H1 (cell line): ENCODE measurements at regions not wholly inside any gene's neighbourhood (a gene's known extent, or its start where the extent isn't known, plus 50 kb on each side); places are given as distances from the start of the nearest gene placed in this dataset.

Experiments used
- CTCF ChIA-PET: fragments of 300-600 bp; sonication (Branson Sonifier 250); formaldehyde crosslinking; loops from one replicate; lab custom pipeline; 2021; ENCODE audit not compliant: partially characterized antibody; lab: Charles Lee
- POLR2A ChIA-PET: fragments of 300-600 bp; sonication (Branson Sonifier 250); formaldehyde crosslinking; loops from one replicate; lab custom pipeline; 2021; ENCODE audit warnings: inconsistent platforms; ENCODE audit not compliant: partially characterized antibody; lab: Charles Lee
- DNase-seq, 2 experiments: peaks; one replicate each; pipeline versions ENCODE4 v3.0.0 to v3.0.0-alpha.2; 2010 to 2022; ENCODE audit warnings: low spot score in 2 of 2, low read depth in 1 of 2, mixed read lengths in 1 of 2
- FAIRE-seq: peaks from 2 replicates; lab custom pipeline; 2011; peaks lifted over from hg19 to GRCh38; lab: Jason Lieb, UNC
- H2AFZ ChIP-seq: 2 replicates; pipeline ENCODE4 v1.8.1; 2012; ENCODE audit warnings: low read length, inconsistent platforms
- H2AK5ac ChIP-seq: 2 replicates; pipeline ENCODE4 v1.6.1; 2013; ENCODE audit warnings: low read depth, low read length
- H2BK120ac ChIP-seq: replicated peaks from 2 replicates; pipeline ENCODE3; 2013; ENCODE audit warnings: low read depth, low read length, inconsistent platforms
- H2BK12ac ChIP-seq: 2 replicates; pipeline ENCODE4 v1.6.1; 2013; ENCODE audit warnings: low read depth, low read length
- H2BK15ac ChIP-seq: 2 replicates; pipeline ENCODE4 v1.6.1; 2013; ENCODE audit warnings: low read length
- H2BK20ac ChIP-seq: 2 replicates; pipeline ENCODE4 v1.6.1; 2013; ENCODE audit warnings: low read length
- H2BK5ac ChIP-seq: 2 replicates; pipeline ENCODE4 v1.6.1; 2013; ENCODE audit warnings: low read depth, low read length
- H3K14ac ChIP-seq: 2 replicates; pipeline ENCODE4 v1.6.1; 2013; ENCODE audit warnings: inconsistent platforms; ENCODE audit not compliant: insufficient read length
- H3K18ac ChIP-seq: 2 replicates; pipeline ENCODE4 v1.6.1; 2013; ENCODE audit warnings: low read length; ENCODE audit errors: extremely low read depth
- H3K23ac ChIP-seq: 2 replicates; pipeline ENCODE4 v1.6.1; 2013; ENCODE audit warnings: inconsistent platforms; ENCODE audit not compliant: insufficient read length
- H3K23me2 ChIP-seq: 2 replicates; pipeline ENCODE4 v1.6.1; 2013; ENCODE audit warnings: low read depth, low read length
- H3K27ac ChIP-seq: 2 replicates; pipeline ENCODE4 v1.6.1; 2011; ENCODE audit warnings: low read depth, low read length, inconsistent platforms
- H3K27me3 ChIP-seq, 4 experiments: replicated peaks in 1 of 4; 1 replicate in 1 of 4; 2 replicates in 3 of 4; pipeline versions ENCODE4 v1.6.1 to v1.8.1; 2011 to 2013; ENCODE audit warnings: low read length in 3 of 4, mild to moderate bottlenecking in 3 of 4, inconsistent platforms in 2 of 4, mixed read lengths in 2 of 4, moderate library complexity in 1 of 4; ENCODE audit not compliant: control insufficient read depth in 3 of 4, insufficient read depth in 3 of 4; ENCODE audit errors: extremely low read depth in 1 of 4
- H3K36me3 ChIP-seq, 4 experiments: 2 replicates each; pipeline versions ENCODE4 v1.6.1 to v1.8.1; 2011 to 2013; ENCODE audit warnings: mild to moderate bottlenecking in 4 of 4, low read length in 3 of 4, moderate library complexity in 2 of 4, control low read depth in 1 of 4, inconsistent platforms in 1 of 4; ENCODE audit not compliant: insufficient read depth in 4 of 4, control insufficient read depth in 2 of 4
- H3K4ac ChIP-seq: replicated peaks from 2 replicates; pipeline ENCODE3; 2013; ENCODE audit warnings: low read length, low read depth, mixed read lengths, inconsistent platforms; ENCODE audit not compliant: insufficient read length
- H3K4me1 ChIP-seq, 4 experiments: replicated peaks in 1 of 4; 1 replicate in 1 of 4; 2 replicates in 3 of 4; pipeline versions ENCODE4 v1.6.1 to v1.8.1; 2011 to 2013; ENCODE audit warnings: low read length in 3 of 4, inconsistent platforms in 2 of 4, mixed read lengths in 1 of 4; ENCODE audit not compliant: insufficient read depth in 4 of 4, control insufficient read depth in 3 of 4
- H3K4me2 ChIP-seq, 2 experiments: 2 replicates each; pipeline versions ENCODE4 v1.6.1 to v1.8.1; 2011 to 2013; ENCODE audit warnings: low read depth in 2 of 2, low read length in 2 of 2, control low read depth in 1 of 2, inconsistent platforms in 1 of 2, mild to moderate bottlenecking in 1 of 2; ENCODE audit not compliant: insufficient read depth in 1 of 2
- H3K4me3 ChIP-seq, 4 experiments: fragments of 200-600, 300-600 bp in 1 of 4; sonication (generic), shearing (Covaris generic), sonication (Bioruptor Twin) in 1 of 4; 2 replicates each; pipeline versions ENCODE4 v1.5.1 to v1.8.1; 2011 to 2016; ENCODE audit warnings: low read length in 4 of 4, low read depth in 3 of 4, control low read depth in 2 of 4, inconsistent platforms in 2 of 4, mild to moderate bottlenecking in 2 of 4, mixed read lengths in 1 of 4, moderate library complexity in 1 of 4; ENCODE audit not compliant: insufficient read depth in 2 of 4; ENCODE audit errors: extremely low read depth in 1 of 4
- H3K56ac ChIP-seq: replicated peaks from 2 replicates; pipeline ENCODE3; 2013; ENCODE audit warnings: low read depth, mild to moderate bottlenecking, mixed read lengths, low read length, inconsistent platforms; ENCODE audit not compliant: insufficient read length
- H3K79me1 ChIP-seq: 2 replicates; pipeline ENCODE4 v1.6.1; 2013; ENCODE audit warnings: low read depth, low read length, control low read depth
- H3K79me2 ChIP-seq, 2 experiments: 2 replicates each; pipeline versions ENCODE4 v1.6.1 to v1.8.1; 2012 to 2013; ENCODE audit warnings: low read length in 2 of 2, mild to moderate bottlenecking in 2 of 2, inconsistent platforms in 1 of 2; ENCODE audit not compliant: insufficient read depth in 2 of 2, control insufficient read depth in 1 of 2
- H3K9ac ChIP-seq, 4 experiments: replicated peaks in 1 of 4; 1 replicate in 1 of 4; 2 replicates in 3 of 4; pipeline versions ENCODE4 v1.6.1 to v1.8.1; 2011 to 2013; ENCODE audit warnings: low read depth in 3 of 4, low read length in 3 of 4, control low read depth in 2 of 4, mild to moderate bottlenecking in 2 of 4, moderate library complexity in 2 of 4, inconsistent platforms in 1 of 4; ENCODE audit errors: extremely low read depth in 1 of 4
- H3K9me3 ChIP-seq, 2 experiments: 2 replicates each; pipeline versions ENCODE4 v1.6.1 to v1.8.1; 2012 to 2013; ENCODE audit warnings: mild to moderate bottlenecking in 2 of 2, moderate library complexity in 2 of 2, control low read depth in 1 of 2, inconsistent platforms in 1 of 2, low read depth in 1 of 2, low read length in 1 of 2, mixed read lengths in 1 of 2; ENCODE audit not compliant: insufficient read depth in 2 of 2
- H4K20me1 ChIP-seq, 2 experiments: replicated peaks in 1 of 2; 2 replicates each; pipeline versions ENCODE3 to v1.8.1; 2011 to 2013; ENCODE audit warnings: inconsistent platforms in 2 of 2, low read length in 2 of 2, mild to moderate bottlenecking in 1 of 2; ENCODE audit not compliant: insufficient read depth in 2 of 2, control insufficient read depth in 1 of 2
- H4K5ac ChIP-seq: 2 replicates; pipeline ENCODE4 v1.6.1; 2013; ENCODE audit warnings: low read length, low read depth, mixed read lengths, inconsistent platforms; ENCODE audit not compliant: insufficient read length
- H4K8ac ChIP-seq: 2 replicates; pipeline ENCODE4 v1.8.0; 2013; ENCODE audit warnings: mild to moderate bottlenecking, moderate library complexity, low read length, inconsistent platforms; ENCODE audit not compliant: insufficient read depth; ENCODE audit errors: extremely low read depth
- H4K91ac ChIP-seq: replicated peaks from 2 replicates; pipeline ENCODE3; 2013; ENCODE audit warnings: low read length, mixed read lengths, inconsistent platforms; ENCODE audit not compliant: insufficient read length
- POLR2A ChIP-seq, 2 experiments: IDR thresholded peaks; 1 replicate in 1 of 2; 2 replicates in 1 of 2; pipeline ENCODE4 v1.6.1; 2011; ENCODE audit warnings: low read depth in 2 of 2, low read length in 2 of 2, mild to moderate bottlenecking in 2 of 2; ENCODE audit errors: control extremely low read depth in 1 of 2
- WGBS, 2 experiments: shearing (Covaris generic) in 1 of 2; methylation state at CpG; one replicate each; pipeline versions ENCODE4 v1.1.6 to v1.1.7; 2013 to 2015; ENCODE audit warnings: low lambda C conversion rate in 2 of 2, mixed read lengths in 2 of 2, inconsistent platforms in 1 of 2, low coverage in 1 of 2, missing lambda C conversion rate in 1 of 2; ENCODE audit not compliant: insufficient replicate concordance in 2 of 2, insufficient coverage in 1 of 2, insufficient read length in 1 of 2; ENCODE audit errors: extremely low coverage in 1 of 2, missing lambda C conversion rate in 1 of 2; 5-methylcytosine and 5-hydroxymethylcytosine counted together

DNA sequence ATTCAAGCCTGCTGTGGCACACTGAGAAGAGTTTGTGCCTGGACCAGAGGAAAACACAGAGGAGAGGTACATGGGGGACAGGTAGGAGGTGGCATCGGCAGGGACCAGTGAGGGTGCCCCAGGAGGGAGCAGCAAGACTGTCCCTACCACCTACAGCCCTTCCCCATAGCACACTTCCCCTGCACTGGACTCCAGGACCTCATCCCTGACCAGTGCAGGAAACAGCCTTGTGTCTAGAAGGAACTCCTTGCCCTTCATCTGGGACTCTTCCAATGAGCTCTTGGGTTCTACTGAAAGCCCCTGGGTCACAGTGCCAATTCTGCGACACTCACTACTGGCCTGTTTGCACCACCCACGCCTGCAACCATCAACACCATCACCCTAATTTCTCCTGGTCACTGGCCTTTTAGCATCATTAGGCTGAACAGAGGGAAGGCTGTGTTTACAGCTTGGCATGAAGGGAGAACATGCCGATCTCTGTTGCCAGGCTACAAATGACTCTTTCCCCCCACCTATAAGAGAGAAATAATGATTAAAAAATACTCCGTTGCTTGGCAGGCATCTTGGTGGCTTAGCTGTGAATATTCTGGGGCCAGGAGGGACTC lies 371.9 kb upstream of the ZMIZ1 start:
- H3K18ac ChIP-seq = no peak overlapping the region
- ChIA-PET CTCF (interaction anchor here (0.7 kb wide), 1 partner anchor 314 kb away, joined by 5 read pairs; no protein-coding TSS in a partner anchor), POLR2A (interaction anchor here (0.7 kb wide), 1 partner anchor 570 kb away, joined by 3 read pairs; no protein-coding TSS in a partner anchor)
- no peak for FAIRE-seq
- H3K23ac ChIP-seq = no peak overlapping the region
- H2BK12ac ChIP-seq = no peak overlapping the region
- no peak overlapping the region for H2BK120ac ChIP-seq
- H2BK15ac ChIP-seq = no peak overlapping the region
- H3K56ac ChIP-seq = no peak overlapping the region
- no peaks in the 10 kb centered on the region for H3K27me3 ChIP-seq
- no peak for DNase-seq
- no peak overlapping the region for H3K4me3 ChIP-seq
- no peak overlapping the region for H2BK5ac ChIP-seq
- H3K9ac ChIP-seq = no peak overlapping the region
- H3K27ac ChIP-seq = no peak overlapping the region
- no peak overlapping the region for H2AFZ ChIP-seq
- H2BK20ac ChIP-seq = no peak overlapping the region
- no peak overlapping the region for H2AK5ac ChIP-seq
- H4K20me1 ChIP-seq = no peaks in the 10 kb centered on the region
- no peaks in the 10 kb centered on the region for H3K23me2 ChIP-seq
- no peaks in the 10 kb centered on the region for H3K9me3 ChIP-seq
- 93% methylated on average over 4 of the region's 5 CpGs; no CpG with 5 or more reads in 1 of the 2 experiments for whole genome bisulfite sequencing, 2 experiments
- H4K91ac ChIP-seq = no peak overlapping the region
- no peaks in the 10 kb centered on the region for H3K79me2 ChIP-seq
- no peak overlapping the region for H4K5ac ChIP-seq
- no peaks in the 10 kb centered on the region for H3K79me1 ChIP-seq
- no peak overlapping the region for H3K14ac ChIP-seq
- no peaks in the 10 kb centered on the region for H3K36me3 ChIP-seq
- no peak overlapping the region for H3K4ac ChIP-seq
- no peaks in the 10 kb centered on the region for H3K4me1 ChIP-seq
- H4K8ac ChIP-seq = no peak overlapping the region
- H3K4me2 ChIP-seq = no peak overlapping the region
- no peak for TF ChIP-seq POLR2A (IDR thresholded peaks at IDR 0.05; ENCODE audit: control extremely low read depth in 1 of 2, low read depth in 2 of 2, low read length in 2 of 2)
